GM12865 (cell line): ENCODE measurements at regions not wholly inside any gene's neighbourhood (a gene's known extent, or its start where the extent isn't known, plus 50 kb on each side); places are given as distances from the start of the nearest gene placed in this dataset.

Experiments used
- DNase-seq: peaks from one replicate; pipeline ENCODE4 v3.0.0; 2010; ENCODE audit warnings: low read depth
- H3K4me3 ChIP-seq: 2 replicates; pipeline ENCODE4 v1.5.1; 2011; ENCODE audit warnings: mild to moderate bottlenecking, low read depth, low read length, control low read depth
- TF ChIP-seq, protein P1 (sequence below): IDR thresholded peaks from 2 replicates; pipeline ENCODE4 v1.5.1; 2011; ENCODE audit warnings: low read length, control low read depth, low read depth, inconsistent platforms; ENCODE audit not compliant: insufficient read depth; ENCODE audit errors: missing control alignments

DNA sequence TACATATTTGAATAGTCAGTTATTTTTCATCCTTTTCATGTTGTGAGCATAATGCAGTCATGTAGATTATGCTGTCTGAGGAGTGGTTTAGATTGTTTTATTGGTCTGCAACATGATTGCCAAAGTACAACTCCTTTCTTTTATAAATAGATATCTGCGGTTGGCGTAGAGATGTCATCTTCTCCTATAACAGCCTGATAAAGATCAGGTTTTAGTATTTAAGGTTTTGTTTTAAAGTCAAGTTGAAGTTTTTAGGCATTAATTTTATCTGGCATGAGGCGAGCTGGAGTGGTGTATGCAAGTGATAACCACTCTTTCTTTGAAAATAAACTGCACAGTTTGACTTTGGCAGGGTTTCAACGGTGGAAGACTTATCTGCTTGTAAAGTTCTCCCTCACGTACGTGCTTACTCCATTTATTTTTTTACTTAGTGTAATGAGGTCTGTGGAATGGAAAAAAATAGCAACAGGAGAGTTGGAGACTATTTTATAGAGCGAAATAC, 126.3 kb downstream of the FBXO8 start:
- no peak for DNase-seq
- no peak overlapping the region for H3K4me3 ChIP-seq
- TF ChIP-seq, protein P1, sequence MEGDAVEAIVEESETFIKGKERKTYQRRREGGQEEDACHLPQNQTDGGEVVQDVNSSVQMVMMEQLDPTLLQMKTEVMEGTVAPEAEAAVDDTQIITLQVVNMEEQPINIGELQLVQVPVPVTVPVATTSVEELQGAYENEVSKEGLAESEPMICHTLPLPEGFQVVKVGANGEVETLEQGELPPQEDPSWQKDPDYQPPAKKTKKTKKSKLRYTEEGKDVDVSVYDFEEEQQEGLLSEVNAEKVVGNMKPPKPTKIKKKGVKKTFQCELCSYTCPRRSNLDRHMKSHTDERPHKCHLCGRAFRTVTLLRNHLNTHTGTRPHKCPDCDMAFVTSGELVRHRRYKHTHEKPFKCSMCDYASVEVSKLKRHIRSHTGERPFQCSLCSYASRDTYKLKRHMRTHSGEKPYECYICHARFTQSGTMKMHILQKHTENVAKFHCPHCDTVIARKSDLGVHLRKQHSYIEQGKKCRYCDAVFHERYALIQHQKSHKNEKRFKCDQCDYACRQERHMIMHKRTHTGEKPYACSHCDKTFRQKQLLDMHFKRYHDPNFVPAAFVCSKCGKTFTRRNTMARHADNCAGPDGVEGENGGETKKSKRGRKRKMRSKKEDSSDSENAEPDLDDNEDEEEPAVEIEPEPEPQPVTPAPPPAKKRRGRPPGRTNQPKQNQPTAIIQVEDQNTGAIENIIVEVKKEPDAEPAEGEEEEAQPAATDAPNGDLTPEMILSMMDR: no peak

DNA sequence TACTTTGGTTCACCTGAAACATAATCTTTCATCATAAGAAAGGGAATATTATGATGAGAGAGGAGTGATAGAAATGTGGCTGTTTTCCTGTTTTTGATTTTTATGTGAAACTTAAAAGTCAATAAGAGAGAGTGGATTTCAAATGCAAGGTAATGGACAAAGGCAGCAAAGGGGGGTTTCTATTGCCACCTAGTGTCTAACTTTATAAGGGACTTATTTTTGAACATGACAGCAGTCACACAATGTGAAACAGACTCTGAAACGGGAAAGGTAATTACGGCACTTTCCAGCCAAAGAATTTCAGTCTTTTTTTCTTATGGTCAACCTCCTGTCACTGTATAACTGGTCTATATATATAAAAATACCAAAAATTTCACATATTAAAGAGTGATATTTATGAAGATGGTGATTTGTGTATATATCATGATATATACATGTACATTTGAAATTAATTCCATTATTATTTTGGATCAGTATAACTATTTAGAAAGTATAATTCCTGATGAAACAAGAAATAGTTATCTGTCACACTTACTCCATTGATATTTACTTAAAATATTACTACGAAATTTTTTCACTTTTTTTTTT, 127.1 kb downstream of the FBXO8 start:
- DNase-seq: peak; percentile 47
- H3K4me3 ChIP-seq: no peak overlapping the region

GRCh38 chr4:174154215-174154854, 129.1 kb downstream of the FBXO8 start:
- DNase-seq: no peak
- no peak overlapping the region for H3K4me3 ChIP-seq
- TF ChIP-seq, protein P1: no peak

More for the DNA sequence above, 127.1 kb downstream of the FBXO8 start:
- TF ChIP-seq, protein P1: peak; percentile 55

DNA sequence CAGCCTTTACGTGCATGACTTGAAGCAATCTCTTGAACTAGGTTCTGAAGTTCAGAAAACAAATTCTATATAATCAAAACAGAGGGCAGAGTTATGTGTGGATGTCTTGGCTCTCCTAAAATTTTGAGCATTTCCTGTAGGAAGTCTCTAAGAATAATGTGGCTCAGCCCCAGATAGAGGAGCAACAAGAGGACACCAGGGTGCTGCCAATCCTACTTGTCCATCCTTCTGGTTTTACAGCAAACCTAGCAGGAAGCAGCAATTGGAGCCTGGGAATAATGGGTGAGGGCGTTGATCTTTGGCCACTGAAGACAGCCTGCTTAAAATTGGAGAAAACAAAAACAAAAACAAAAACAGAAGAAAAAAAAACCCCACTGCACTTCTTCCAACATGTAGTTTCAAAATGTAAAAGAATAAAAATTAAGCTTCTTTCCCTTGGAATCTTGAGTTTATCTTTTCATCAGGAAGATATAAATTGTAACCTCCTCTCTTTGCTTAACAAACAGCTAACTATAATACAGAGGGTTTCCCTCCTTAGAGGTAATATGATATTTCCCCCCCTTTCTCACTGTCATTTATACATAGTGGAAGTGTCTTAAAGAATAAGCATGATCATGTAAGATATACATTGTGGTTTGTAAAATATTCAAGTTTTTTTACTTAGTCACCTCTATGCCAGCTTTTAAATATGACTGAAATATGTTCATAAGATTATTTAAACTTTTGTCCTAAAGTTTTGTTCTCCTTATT, 130.6 kb downstream of the FBXO8 start:
- H3K4me3 ChIP-seq: no peak overlapping the region
- no peak for DNase-seq
- TF ChIP-seq, protein P1: no peak

DNA sequence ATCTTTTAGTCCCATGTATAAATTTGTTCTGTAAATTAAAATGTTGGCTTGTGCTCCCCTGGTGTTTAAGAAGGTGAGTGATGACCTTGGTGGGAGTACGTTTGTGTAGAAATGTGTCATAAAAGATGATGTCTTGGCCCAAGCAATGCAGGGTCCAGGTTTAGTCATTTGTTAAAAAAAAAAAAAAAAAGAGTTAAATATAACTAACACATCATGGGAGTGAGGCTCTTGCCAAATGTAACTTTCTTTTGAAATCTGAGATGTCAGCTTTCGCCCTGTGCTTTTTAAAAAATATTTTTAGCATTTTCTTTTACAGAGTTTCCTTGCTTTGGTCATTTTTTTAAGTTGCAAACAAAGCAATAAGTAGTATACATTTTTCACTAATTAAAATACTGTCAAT, 135.6 kb downstream of the FBXO8 start:
- no peak for DNase-seq
- H3K4me3 ChIP-seq: no peak overlapping the region
- TF ChIP-seq, protein P1: no peak

- TF ChIP-seq, protein P1: no peak
- DNase-seq: no peak
- H3K4me3 ChIP-seq: no peak overlapping the region
Measured at GRCh38 chr4:174144106-174144505, 139.4 kb downstream of the FBXO8 start.
